Uterus (tissue), 3 donors: ENCODE measurements at regions not wholly inside any gene's neighbourhood (a gene's known extent, or its start where the extent isn't known, plus 50 kb on each side); places are given as distances from the start of the nearest gene placed in this dataset.
"Not testable (repeated sequence)": the region's sequence is repeated elsewhere in the genome, so short reads cannot be mapped to it uniquely, and the experiment has no call there.

Experiments used
- DNase-seq, 2 donors: peaks; one replicate each; pipeline ENCODE4 v3.0.0-alpha.2; 2019 to 2020
- H3K27ac ChIP-seq, 2 donors: fragments of 200-600 bp; sonication (generic); 1 replicate in 1 of 2; 2 replicates in 1 of 2; pipeline ENCODE4 v1.5.1; 2016 to 2018
- H3K27me3 ChIP-seq, 2 donors: fragments of 200-600 bp; sonication (generic); one replicate each; pipeline ENCODE4 v1.5.1; 2018 to 2019; ENCODE audit warnings: control low read depth in 1 of 2
- H3K36me3 ChIP-seq, 2 donors: fragments of 200-600 bp; sonication (generic); one replicate each; pipeline ENCODE4 v1.5.1; 2019; ENCODE audit warnings: control low read depth in 1 of 2
- H3K4me1 ChIP-seq, 2 donors: fragments of 200-600 bp; sonication (generic); one replicate each; pipeline ENCODE4 v1.5.1; 2018 to 2019; ENCODE audit warnings: control low read depth in 1 of 2
- H3K4me3 ChIP-seq, 2 donors: fragments of 200-600 bp; sonication (generic); 1 replicate in 1 of 2; 2 replicates in 1 of 2; pipeline ENCODE4 v1.5.1; 2018 to 2019; ENCODE audit warnings: mild to moderate bottlenecking in 1 of 2
- H3K9me3 ChIP-seq, 2 donors: fragments of 200-600 bp; sonication (generic); one replicate each; pipeline ENCODE4 v1.5.1; 2019; ENCODE audit warnings: control low read depth in 1 of 2
- POLR2A ChIP-seq, 2 donors: fragments of 450-650 bp; IDR thresholded peaks; one replicate each; pipeline ENCODE4 v1.6.1; 2016; ENCODE audit warnings: antibody characterized with exemption in 2 of 2, mild to moderate bottlenecking in 1 of 2, moderate library complexity in 1 of 2
- intact Hi-C: fragments of 100-400 bp; cut with DNase I; formaldehyde crosslinking; loops from one replicate; pipeline ENCODE4 v1.15.1; 2023; ENCODE audit warnings: low total_unique reads
- TF ChIP-seq, protein P1 (sequence below), 4 experiments: fragments of 200-600 bp in 2 of 4; fragments of 450-650 bp in 2 of 4; sonication (generic) in 2 of 4; IDR thresholded peaks; one replicate each; pipeline ENCODE4 v1.5.1; 2016 to 2019; ENCODE audit warnings: antibody characterized with exemption in 4 of 4, mild to moderate bottlenecking in 2 of 4, moderate library complexity in 1 of 4
- donor health status: DM: yes; HTN: yes; CAD: no.

DNA sequence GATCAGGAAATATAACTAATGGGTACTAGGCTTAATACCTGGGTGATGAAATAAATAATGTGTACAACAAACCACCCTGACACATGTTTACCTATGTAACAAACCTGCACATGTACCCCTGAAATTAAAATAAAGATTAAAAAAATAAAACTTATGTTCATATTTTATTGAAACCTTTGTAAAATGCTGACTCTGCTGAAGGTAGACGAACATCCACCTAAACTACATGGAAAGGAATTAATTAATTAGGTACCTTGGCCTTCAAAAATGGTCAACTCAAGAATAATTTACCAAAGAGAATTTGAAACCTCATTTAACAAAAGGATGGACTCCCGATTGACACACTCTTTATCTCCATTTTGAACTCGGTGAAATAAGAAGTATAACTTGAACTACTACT is 152.3 kb upstream of the OR13F1 start:
- TF ChIP-seq, protein P1, sequence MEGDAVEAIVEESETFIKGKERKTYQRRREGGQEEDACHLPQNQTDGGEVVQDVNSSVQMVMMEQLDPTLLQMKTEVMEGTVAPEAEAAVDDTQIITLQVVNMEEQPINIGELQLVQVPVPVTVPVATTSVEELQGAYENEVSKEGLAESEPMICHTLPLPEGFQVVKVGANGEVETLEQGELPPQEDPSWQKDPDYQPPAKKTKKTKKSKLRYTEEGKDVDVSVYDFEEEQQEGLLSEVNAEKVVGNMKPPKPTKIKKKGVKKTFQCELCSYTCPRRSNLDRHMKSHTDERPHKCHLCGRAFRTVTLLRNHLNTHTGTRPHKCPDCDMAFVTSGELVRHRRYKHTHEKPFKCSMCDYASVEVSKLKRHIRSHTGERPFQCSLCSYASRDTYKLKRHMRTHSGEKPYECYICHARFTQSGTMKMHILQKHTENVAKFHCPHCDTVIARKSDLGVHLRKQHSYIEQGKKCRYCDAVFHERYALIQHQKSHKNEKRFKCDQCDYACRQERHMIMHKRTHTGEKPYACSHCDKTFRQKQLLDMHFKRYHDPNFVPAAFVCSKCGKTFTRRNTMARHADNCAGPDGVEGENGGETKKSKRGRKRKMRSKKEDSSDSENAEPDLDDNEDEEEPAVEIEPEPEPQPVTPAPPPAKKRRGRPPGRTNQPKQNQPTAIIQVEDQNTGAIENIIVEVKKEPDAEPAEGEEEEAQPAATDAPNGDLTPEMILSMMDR (IDR thresholded peaks at IDR 0.05), result no peak
- TF ChIP-seq POLR2A (IDR thresholded peaks at IDR 0.05), result no peak
- Histone ChIP-seq H3K4me1 (no peaks in the 10 kb centered on the region), H3K9me3 (no peaks in the 10 kb centered on the region), H3K4me3 (no peak overlapping the region), H3K27ac (no peak overlapping the region), H3K27me3 (no peaks in the 10 kb centered on the region), H3K36me3 (no peaks in the 10 kb centered on the region)
- intact Hi-C loops, result no loop called here
- no peak for DNase-seq

DNA sequence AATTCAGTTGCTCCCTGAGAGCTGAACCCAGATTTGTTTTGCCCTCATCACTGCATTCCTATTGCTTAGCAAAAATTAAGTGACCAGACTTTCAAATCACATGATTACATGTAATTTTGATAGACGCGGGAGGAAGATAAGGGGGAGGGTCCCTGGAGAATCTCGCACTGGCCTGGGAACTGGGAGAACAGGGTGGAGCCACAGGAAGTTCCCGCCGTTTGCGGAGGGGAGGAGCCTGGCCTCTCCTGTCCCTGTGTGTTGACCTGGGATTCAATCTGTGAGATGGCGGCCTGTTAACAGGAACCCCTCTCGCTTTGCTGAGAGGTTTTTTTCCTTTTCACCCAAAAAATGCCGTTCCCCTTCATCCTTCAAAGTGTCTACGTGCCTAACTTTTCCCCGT is 142.9 kb upstream of the OR13F1 start:
- no peak overlapping the region for H3K27ac ChIP-seq
- H3K27me3 ChIP-seq, result no peaks in the 10 kb centered on the region
- TF ChIP-seq POLR2A (IDR thresholded peaks at IDR 0.05), result no peak
- TF ChIP-seq, protein P1 (IDR thresholded peaks at IDR 0.05), result no peak
- H3K4me3 ChIP-seq, result no peak overlapping the region
- intact Hi-C loops, result no loop called here
- no peaks in the 10 kb centered on the region for H3K36me3 ChIP-seq
- no peak for DNase-seq
- H3K4me1 ChIP-seq, result no peaks in the 10 kb centered on the region
- no peaks in the 10 kb centered on the region for H3K9me3 ChIP-seq

DNA sequence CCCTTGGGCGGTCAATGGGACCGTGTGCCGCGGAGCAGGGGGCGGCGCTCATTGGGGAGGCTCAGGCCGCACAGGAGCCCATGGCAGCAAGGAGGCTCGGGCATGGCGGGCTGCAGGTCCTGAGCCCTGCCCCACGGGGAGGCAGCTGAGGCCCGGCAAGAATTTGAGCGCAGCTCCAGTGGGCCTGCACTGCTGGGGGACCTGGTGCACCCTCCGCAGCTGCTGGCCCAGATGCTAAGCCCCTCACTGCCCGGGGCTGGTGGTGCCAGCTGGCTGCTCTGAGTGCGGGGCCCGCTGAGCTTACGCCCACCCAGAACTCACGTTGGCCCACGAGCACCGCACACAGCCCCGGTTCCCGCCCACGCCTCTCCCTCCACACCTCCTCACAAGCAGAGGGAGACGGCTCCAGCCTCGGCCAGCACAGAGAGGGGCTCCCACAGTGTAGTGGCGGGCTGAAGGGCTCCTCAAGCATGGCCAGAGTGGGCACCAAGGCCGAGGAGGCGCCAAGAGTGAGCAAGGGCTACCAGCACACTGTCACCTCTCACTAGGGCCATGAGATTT is 141.1 kb upstream of the OR13F1 start:
- DNase-seq, result no peak
- H3K27me3 ChIP-seq, result no peaks in the 10 kb centered on the region

DNA sequence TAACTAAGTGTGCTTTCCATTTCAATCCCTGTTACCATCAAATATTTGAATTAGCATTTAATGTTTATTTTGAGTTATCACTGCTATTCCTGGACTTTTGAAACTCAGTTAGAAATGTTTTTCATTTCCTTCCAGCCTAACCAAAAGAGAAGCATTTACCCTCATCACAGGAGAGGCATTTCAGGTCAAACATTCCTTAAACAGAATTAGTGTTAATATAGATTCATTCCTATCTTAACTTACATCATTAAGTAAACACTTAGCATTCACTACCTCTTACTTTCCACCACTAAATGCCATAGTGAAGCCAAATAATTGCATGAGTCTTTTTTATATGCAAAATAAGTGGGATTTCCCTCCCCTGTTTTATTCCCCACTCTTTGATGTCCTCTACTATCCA is 136.6 kb upstream of the OR13F1 start:
- intact Hi-C loops, result no loop called here
- Histone ChIP-seq H3K36me3 (no peaks in the 10 kb centered on the region), H3K9me3 (no peaks in the 10 kb centered on the region), H3K27ac (no peak overlapping the region), H3K4me1 (no peaks in the 10 kb centered on the region), H3K27me3 (no peaks in the 10 kb centered on the region), H3K4me3 (no peak overlapping the region)
- no peak for DNase-seq
- TF ChIP-seq, protein P1 (IDR thresholded peaks at IDR 0.05), result no peak
- TF ChIP-seq POLR2A (IDR thresholded peaks at IDR 0.05), result no peak

More for the DNA sequence above, 141.1 kb upstream of the OR13F1 start:
- no peak overlapping the region for H3K27ac ChIP-seq
- H3K4me3 ChIP-seq, result no peak overlapping the region
- no peaks in the 10 kb centered on the region for H3K4me1 ChIP-seq
- no peaks in the 10 kb centered on the region for H3K9me3 ChIP-seq
- no peaks in the 10 kb centered on the region for H3K36me3 ChIP-seq
- intact Hi-C loops, result no loop called here
- no peak for TF ChIP-seq POLR2A (IDR thresholded peaks at IDR 0.05)
- TF ChIP-seq, protein P1 (IDR thresholded peaks at IDR 0.05), result no peak

DNA sequence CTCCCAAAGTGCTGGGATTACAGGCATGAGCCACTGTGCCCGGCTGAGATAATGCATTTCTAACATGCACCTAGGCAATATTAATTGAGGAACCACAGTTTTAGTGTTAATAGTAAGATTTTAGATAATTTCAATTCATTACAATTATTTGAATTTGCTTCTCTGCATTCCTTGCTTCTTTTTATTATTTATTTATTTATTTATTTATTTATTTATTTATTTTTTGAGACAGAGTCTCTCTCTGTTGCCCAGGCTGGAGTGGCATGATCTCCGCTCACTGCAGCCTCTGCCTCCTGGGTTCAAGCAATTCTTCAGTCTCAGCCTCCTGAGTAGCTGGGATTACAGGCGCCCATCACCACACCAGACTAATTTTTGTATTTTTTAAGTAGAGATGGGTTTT is 135.7 kb upstream of the OR13F1 start:
- H3K27ac ChIP-seq, intact Hi-C loops, H3K36me3 ChIP-seq, H3K9me3 ChIP-seq, H3K27me3 ChIP-seq, H3K4me3 ChIP-seq, DNase-seq, H3K4me1 ChIP-seq: not testable (repeated sequence)

DNA sequence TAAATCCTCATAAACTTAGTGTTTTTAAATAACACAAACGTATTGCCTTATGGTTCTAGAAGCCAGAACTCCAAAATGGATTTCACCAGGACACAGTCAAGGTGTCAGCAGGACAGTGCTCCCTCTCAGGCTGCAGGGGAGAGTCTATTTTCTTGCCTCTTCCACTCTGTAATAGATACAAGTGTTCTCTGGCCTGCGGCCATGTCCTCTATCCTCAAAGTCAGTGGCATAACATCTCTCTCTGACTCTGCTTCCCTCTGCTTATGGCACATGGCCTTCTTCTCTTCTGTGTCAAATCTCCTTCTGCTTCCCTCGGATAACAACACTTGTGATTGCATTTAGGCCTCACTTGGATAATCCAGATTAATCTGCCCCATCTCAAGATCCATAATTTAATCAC is 129.4 kb upstream of the OR13F1 start:
- Histone ChIP-seq H3K9me3 (no peaks in the 10 kb centered on the region), H3K36me3 (no peaks in the 10 kb centered on the region), H3K27ac (no peak overlapping the region), H3K4me1 (no peaks in the 10 kb centered on the region), H3K4me3 (no peak overlapping the region), H3K27me3 (no peaks in the 10 kb centered on the region)
- intact Hi-C loops, result no loop called here
- TF ChIP-seq, protein P1 (IDR thresholded peaks at IDR 0.05), result no peak
- TF ChIP-seq POLR2A (IDR thresholded peaks at IDR 0.05), result no peak
- DNase-seq, result no peak
